Neural cell (in vitro differentiated cells): ENCODE measurements at regions not wholly inside any gene's neighbourhood (a gene's known extent, or its start where the extent isn't known, plus 50 kb on each side); places are given as distances from the start of the nearest gene placed in this dataset.

Source experiments
- H2AFZ ChIP-seq: fragments of 200-600, 300-800 bp; sonication (generic), shearing (Covaris generic); 2 replicates; pipeline ENCODE4 v1.6.0; 2014; ENCODE audit warnings: low read depth, mild to moderate bottlenecking, antibody characterized with exemption, low read length, moderate library complexity
- H3F3A ChIP-seq: fragments of 200-600 bp; shearing (Covaris generic); 2 replicates; pipeline ENCODE4 v1.6.1; 2016; ENCODE audit warnings: mild to moderate bottlenecking, moderate library complexity, mixed read lengths, antibody characterized with exemption, low read length; ENCODE audit not compliant: insufficient read depth, poor library complexity, severe bottlenecking
- H3K27ac ChIP-seq: fragments of 200-600, 300-800 bp; sonication (generic), shearing (Covaris generic); 2 replicates; pipeline ENCODE4 v1.5.1; 2014; ENCODE audit warnings: mild to moderate bottlenecking, low read length, moderate library complexity
- H3K27me3 ChIP-seq: fragments of 300-800, 200-600 bp; sonication (generic), shearing (Covaris generic); 2 replicates; pipeline ENCODE4 v1.6.0; 2014; ENCODE audit warnings: mild to moderate bottlenecking, low read depth, low read length, moderate library complexity; ENCODE audit not compliant: insufficient read depth
- H3K36me3 ChIP-seq: fragments of 300-800, 200-600 bp; sonication (generic), shearing (Covaris generic); 2 replicates; pipeline ENCODE4 v1.5.1; 2014; ENCODE audit warnings: mild to moderate bottlenecking, antibody characterized with exemption, low read length, moderate library complexity; ENCODE audit not compliant: insufficient read depth
- H3K4me2 ChIP-seq: fragments of 300-800, 200-600 bp; sonication (generic), shearing (Covaris generic); 2 replicates; pipeline ENCODE4 v1.6.0; 2014; ENCODE audit warnings: mild to moderate bottlenecking, low read length
- H3K4me3 ChIP-seq: fragments of 300-800, 200-600 bp; sonication (generic), shearing (Covaris generic); 2 replicates; pipeline ENCODE4 v1.5.1; 2014; ENCODE audit warnings: mild to moderate bottlenecking, low read length, moderate library complexity
- H3K79me2 ChIP-seq: fragments of 200-600 bp; shearing (Covaris generic); replicated peaks from 2 replicates; pipeline ENCODE4 v1.6.0; 2014; ENCODE audit warnings: mild to moderate bottlenecking, low read length, moderate library complexity; ENCODE audit not compliant: insufficient read depth
- H3K9ac ChIP-seq: fragments of 300-800, 200-600 bp; sonication (generic), shearing (Covaris generic); 2 replicates; pipeline ENCODE4 v1.6.1; 2016; ENCODE audit warnings: mild to moderate bottlenecking, low read length, mixed read lengths
- H3K9me2 ChIP-seq: fragments of 200-600 bp; shearing (Covaris generic); 2 replicates; pipeline ENCODE4 v1.6.1; 2016; ENCODE audit warnings: mild to moderate bottlenecking, low read length, mixed read lengths; ENCODE audit not compliant: insufficient read depth
- H3K9me3 ChIP-seq: fragments of 200-600, 300-800 bp; sonication (generic), shearing (Covaris generic); 2 replicates; pipeline ENCODE4 v1.6.1; 2016; ENCODE audit warnings: mild to moderate bottlenecking, mixed run types, low read length, moderate library complexity, mixed read lengths
- H4K20me1 ChIP-seq: fragments of 200-600 bp; shearing (Covaris generic); 2 replicates; pipeline ENCODE4 v1.6.1; 2016; ENCODE audit warnings: mild to moderate bottlenecking, mixed run types; ENCODE audit not compliant: insufficient read depth
- EP300 ChIP-seq: fragments of 450-650 bp; conservative IDR thresholded peaks from 2 replicates; pipeline ENCODE4 v1.6.1; 2014; ENCODE audit warnings: antibody characterized with exemption, mild to moderate bottlenecking, moderate library complexity; ENCODE audit not compliant: poor library complexity, severe bottlenecking
- EZH2 ChIP-seq: fragments of 200-600, 300-800 bp; shearing (Covaris generic), sonication (generic); IDR thresholded peaks from 2 replicates; pipeline ENCODE4 v1.6.1; 2014; ENCODE audit warnings: antibody characterized with exemption, low read length, borderline replicate concordance, mild to moderate bottlenecking; ENCODE audit not compliant: insufficient read depth, poor library complexity, severe bottlenecking
- MXI1 ChIP-seq: fragments of 450-650 bp; conservative IDR thresholded peaks from 2 replicates; pipeline ENCODE4 v1.6.1; 2014; ENCODE audit warnings: antibody characterized with exemption, mild to moderate bottlenecking; ENCODE audit not compliant: poor library complexity, severe bottlenecking
- POLR2AphosphoS5 ChIP-seq: IDR thresholded peaks from 2 replicates; pipeline ENCODE4 v1.6.1; 2012
- RAD21 ChIP-seq: fragments of 450-650 bp; conservative IDR thresholded peaks from 2 replicates; pipeline ENCODE4 v1.6.1; 2014; ENCODE audit warnings: antibody characterized with exemption, mild to moderate bottlenecking, moderate library complexity
- SMC3 ChIP-seq: fragments of 450-650 bp; conservative IDR thresholded peaks from 2 replicates; pipeline ENCODE4 v1.6.1; 2014; ENCODE audit warnings: antibody characterized with exemption, mild to moderate bottlenecking, moderate library complexity; ENCODE audit not compliant: poor library complexity
- TAF1 ChIP-seq: IDR thresholded peaks from 2 replicates; pipeline ENCODE4 v1.6.1; 2012; ENCODE audit warnings: low read depth
- TF ChIP-seq, protein P1 (sequence below): IDR thresholded peaks from 2 replicates; pipeline ENCODE4 v1.6.1; 2012; ENCODE audit warnings: borderline replicate concordance
- TF ChIP-seq, protein P2 (sequence below): fragments of 450-650 bp; IDR thresholded peaks from 2 replicates; pipeline ENCODE4 v1.5.1; 2014; ENCODE audit warnings: antibody characterized with exemption, mild to moderate bottlenecking, moderate library complexity; ENCODE audit not compliant: poor library complexity, severe bottlenecking

DNA sequence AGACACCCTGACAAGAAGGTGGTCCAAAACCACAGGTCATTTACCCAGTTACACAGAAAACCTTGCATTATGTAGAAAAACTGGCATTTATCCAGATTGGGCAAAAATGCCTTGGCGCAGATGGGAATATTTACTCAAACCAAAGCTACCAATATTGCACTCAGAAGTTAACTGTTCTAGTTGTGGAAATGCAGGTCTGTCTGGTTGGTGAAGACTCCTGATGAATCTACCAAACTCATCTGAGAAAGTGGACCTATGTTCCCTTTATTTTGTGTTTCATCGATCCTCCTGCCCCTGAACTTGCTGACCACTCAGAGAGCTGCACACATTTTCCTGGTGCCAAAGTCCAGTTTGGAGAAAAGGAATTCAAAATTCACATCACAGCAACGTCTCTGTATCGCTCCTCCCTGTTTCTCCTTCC, 85.2 kb upstream of the ALDH1A1 start:
- no peaks in the 10 kb centered on the region for H3K79me2 ChIP-seq
- H3K9ac ChIP-seq = no peak overlapping the region
- H4K20me1 ChIP-seq = no peaks in the 10 kb centered on the region
- H2AFZ ChIP-seq = no peak overlapping the region
- no peak overlapping the region for H3K4me2 ChIP-seq
- H3F3A ChIP-seq = no peaks in the 10 kb centered on the region
- H3K9me3 ChIP-seq = no peaks in the 10 kb centered on the region
- no peaks in the 10 kb centered on the region for H3K27me3 ChIP-seq
- H3K27ac ChIP-seq = no peak overlapping the region
- no peak overlapping the region for H3K4me3 ChIP-seq
- H3K36me3 ChIP-seq = no peaks in the 10 kb centered on the region
- TF ChIP-seq EZH2 (no peak), EP300 (no peak), MXI1 (no peak), RAD21 (no peak), SMC3 (no peak), POLR2AphosphoS5 (no peak), TAF1 (no peak)
- TF ChIP-seq, protein P1, sequence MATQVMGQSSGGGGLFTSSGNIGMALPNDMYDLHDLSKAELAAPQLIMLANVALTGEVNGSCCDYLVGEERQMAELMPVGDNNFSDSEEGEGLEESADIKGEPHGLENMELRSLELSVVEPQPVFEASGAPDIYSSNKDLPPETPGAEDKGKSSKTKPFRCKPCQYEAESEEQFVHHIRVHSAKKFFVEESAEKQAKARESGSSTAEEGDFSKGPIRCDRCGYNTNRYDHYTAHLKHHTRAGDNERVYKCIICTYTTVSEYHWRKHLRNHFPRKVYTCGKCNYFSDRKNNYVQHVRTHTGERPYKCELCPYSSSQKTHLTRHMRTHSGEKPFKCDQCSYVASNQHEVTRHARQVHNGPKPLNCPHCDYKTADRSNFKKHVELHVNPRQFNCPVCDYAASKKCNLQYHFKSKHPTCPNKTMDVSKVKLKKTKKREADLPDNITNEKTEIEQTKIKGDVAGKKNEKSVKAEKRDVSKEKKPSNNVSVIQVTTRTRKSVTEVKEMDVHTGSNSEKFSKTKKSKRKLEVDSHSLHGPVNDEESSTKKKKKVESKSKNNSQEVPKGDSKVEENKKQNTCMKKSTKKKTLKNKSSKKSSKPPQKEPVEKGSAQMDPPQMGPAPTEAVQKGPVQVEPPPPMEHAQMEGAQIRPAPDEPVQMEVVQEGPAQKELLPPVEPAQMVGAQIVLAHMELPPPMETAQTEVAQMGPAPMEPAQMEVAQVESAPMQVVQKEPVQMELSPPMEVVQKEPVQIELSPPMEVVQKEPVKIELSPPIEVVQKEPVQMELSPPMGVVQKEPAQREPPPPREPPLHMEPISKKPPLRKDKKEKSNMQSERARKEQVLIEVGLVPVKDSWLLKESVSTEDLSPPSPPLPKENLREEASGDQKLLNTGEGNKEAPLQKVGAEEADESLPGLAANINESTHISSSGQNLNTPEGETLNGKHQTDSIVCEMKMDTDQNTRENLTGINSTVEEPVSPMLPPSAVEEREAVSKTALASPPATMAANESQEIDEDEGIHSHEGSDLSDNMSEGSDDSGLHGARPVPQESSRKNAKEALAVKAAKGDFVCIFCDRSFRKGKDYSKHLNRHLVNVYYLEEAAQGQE = no peak
- TF ChIP-seq, protein P2, sequence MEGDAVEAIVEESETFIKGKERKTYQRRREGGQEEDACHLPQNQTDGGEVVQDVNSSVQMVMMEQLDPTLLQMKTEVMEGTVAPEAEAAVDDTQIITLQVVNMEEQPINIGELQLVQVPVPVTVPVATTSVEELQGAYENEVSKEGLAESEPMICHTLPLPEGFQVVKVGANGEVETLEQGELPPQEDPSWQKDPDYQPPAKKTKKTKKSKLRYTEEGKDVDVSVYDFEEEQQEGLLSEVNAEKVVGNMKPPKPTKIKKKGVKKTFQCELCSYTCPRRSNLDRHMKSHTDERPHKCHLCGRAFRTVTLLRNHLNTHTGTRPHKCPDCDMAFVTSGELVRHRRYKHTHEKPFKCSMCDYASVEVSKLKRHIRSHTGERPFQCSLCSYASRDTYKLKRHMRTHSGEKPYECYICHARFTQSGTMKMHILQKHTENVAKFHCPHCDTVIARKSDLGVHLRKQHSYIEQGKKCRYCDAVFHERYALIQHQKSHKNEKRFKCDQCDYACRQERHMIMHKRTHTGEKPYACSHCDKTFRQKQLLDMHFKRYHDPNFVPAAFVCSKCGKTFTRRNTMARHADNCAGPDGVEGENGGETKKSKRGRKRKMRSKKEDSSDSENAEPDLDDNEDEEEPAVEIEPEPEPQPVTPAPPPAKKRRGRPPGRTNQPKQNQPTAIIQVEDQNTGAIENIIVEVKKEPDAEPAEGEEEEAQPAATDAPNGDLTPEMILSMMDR = no peak
- no peaks in the 10 kb centered on the region for H3K9me2 ChIP-seq

DNA sequence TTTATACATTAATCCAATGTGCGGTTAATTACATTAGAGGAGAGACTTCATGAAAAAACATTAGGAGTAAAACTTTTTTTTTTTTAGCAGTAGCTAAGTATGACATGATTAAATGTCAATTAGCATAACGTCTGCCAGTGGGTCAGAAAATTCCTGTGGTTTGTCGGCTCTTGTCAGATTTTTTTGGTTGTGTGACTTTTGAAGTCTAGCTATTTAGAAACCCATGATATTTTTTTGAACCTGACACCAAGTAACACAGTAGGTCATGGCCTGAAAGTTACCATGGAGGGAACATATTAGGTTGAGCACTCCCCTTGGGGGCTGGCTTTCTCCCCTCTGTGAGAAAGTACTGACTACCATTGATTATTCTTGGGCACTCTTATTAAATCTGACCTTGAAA, 84.8 kb upstream of the ALDH1A1 start:
- Histone ChIP-seq H2AFZ (no peak overlapping the region), H3K9me3 (no peaks in the 10 kb centered on the region), H3K27me3 (no peaks in the 10 kb centered on the region), H3K27ac (no peak overlapping the region), H3K36me3 (no peaks in the 10 kb centered on the region), H4K20me1 (no peaks in the 10 kb centered on the region), H3K4me3 (no peak overlapping the region), H3F3A (no peaks in the 10 kb centered on the region), H3K9me2 (no peaks in the 10 kb centered on the region), H3K9ac (no peak overlapping the region), H3K4me2 (no peak overlapping the region), H3K79me2 (no peaks in the 10 kb centered on the region)
- TF ChIP-seq POLR2AphosphoS5 = no peak
- TF ChIP-seq EP300 = no peak
- no peak for TF ChIP-seq SMC3
- TF ChIP-seq, protein P1 = no peak
- TF ChIP-seq, protein P2 = no peak
- no peak for TF ChIP-seq TAF1
- no peak for TF ChIP-seq EZH2
- no peak for TF ChIP-seq RAD21
- no peak for TF ChIP-seq MXI1
